Transverse colon (tissue), 4 donors: ENCODE measurements at regions not wholly inside any gene's neighbourhood (a gene's known extent, or its start where the extent isn't known, plus 50 kb on each side); places are given as distances from the start of the nearest gene placed in this dataset.

Source experiments
- DNase-seq: peaks from one replicate; pipeline ENCODE4 v3.0.0-alpha.2; 2019
- H3K27ac ChIP-seq, 4 donors: fragments of 200-600 bp; sonication (generic); 2 replicates each; pipeline ENCODE4 v1.5.1; 2016 to 2018; ENCODE audit warnings: inconsistent platforms in 4 of 4
- H3K27me3 ChIP-seq: fragments of 200-600 bp; sonication (generic); 2 replicates; pipeline ENCODE4 v1.5.1; 2017; ENCODE audit warnings: inconsistent platforms
- H3K36me3 ChIP-seq, 4 donors: fragments of 200-600 bp; sonication (generic); 2 replicates each; pipeline ENCODE4 v1.5.1; 2017 to 2019; ENCODE audit warnings: inconsistent platforms in 4 of 4
- H3K4me1 ChIP-seq, 4 donors: fragments of 200-600 bp; sonication (generic); 2 replicates each; pipeline ENCODE4 v1.5.1; 2017 to 2020; ENCODE audit warnings: inconsistent platforms in 4 of 4
- H3K4me3 ChIP-seq, 4 donors: fragments of 200-600 bp; sonication (generic); 1 replicate in 1 of 4; 2 replicates in 3 of 4; pipeline versions ENCODE4 v1.5.1 to v1.6.1; 2017 to 2019; ENCODE audit warnings: inconsistent platforms in 4 of 4
- H3K9me3 ChIP-seq, 2 donors: fragments of 200-600 bp; sonication (generic); 2 replicates each; pipeline ENCODE4 v1.5.1; 2017 to 2019; ENCODE audit warnings: inconsistent platforms in 2 of 2
- CTCF ChIP-seq, 5 experiments: fragments of 200-600 bp in 3 of 5; fragments of 450-650 bp in 2 of 5; sonication (generic) in 3 of 5; IDR thresholded peaks; 1 replicate in 2 of 5; 2 replicates in 3 of 5; pipeline ENCODE4 v1.5.1; 2016 to 2017; ENCODE audit warnings: antibody characterized with exemption in 5 of 5, inconsistent platforms in 3 of 5, mild to moderate bottlenecking in 2 of 5, moderate library complexity in 1 of 5
- EP300 ChIP-seq: sonication (generic); formaldehyde crosslinking; IDR thresholded peaks from one replicate; pipeline ENCODE4 v1.6.1; 2017; ENCODE audit warnings: antibody characterized with exemption, low read depth
- POLR2A ChIP-seq: fragments of 450-650 bp; IDR thresholded peaks from one replicate; pipeline ENCODE4 v1.6.1; 2016; ENCODE audit warnings: antibody characterized with exemption, mild to moderate bottlenecking, moderate library complexity
- POLR2AphosphoS5 ChIP-seq, 3 donors: sonication (generic); formaldehyde crosslinking; IDR thresholded peaks; one replicate each; pipeline ENCODE4 v1.6.1; 2016; ENCODE audit warnings: antibody characterized with exemption in 3 of 3
- whole genome bisulfite sequencing, 2 donors: methylation state at CpG; one replicate each; pipeline ENCODE4 v1.1.5; 2018; ENCODE audit warnings: low coverage in 1 of 2; 5-methylcytosine and 5-hydroxymethylcytosine counted together
- in situ Hi-C, 4 donors: fragments of 200-750 bp; cut with MboI; loops; one replicate each; pipeline versions ENCODE4 v1.15.0 to v1.15.1; 2017; ENCODE audit warnings: low sequenced_read_pairs in 3 of 4, low pct_ligation_motif_present in 1 of 4, low pct_unique_long_range_greater_than_20kb in 1 of 4
- intact Hi-C: fragments of 100-400 bp; cut with DNase I; formaldehyde crosslinking; loops from one replicate; pipeline ENCODE4 v1.15.1; 2023; ENCODE audit warnings: low total_unique reads

- Histone ChIP-seq H3K4me3 (no peak overlapping the region), H3K27ac (no peak overlapping the region), H3K36me3 (no peaks in the 10 kb centered on the region), H3K4me1 (no peaks in the 10 kb centered on the region), H3K9me3 (no peaks in the 10 kb centered on the region), H3K27me3 (no peaks in the 10 kb centered on the region)
- intact Hi-C loops, result no loop called here
- in situ Hi-C loops, result no loop called here
- DNase-seq, result no peak
- TF ChIP-seq POLR2A, result no peak
- TF ChIP-seq EP300, result no peak
- TF ChIP-seq POLR2AphosphoS5 (IDR thresholded peaks at IDR 0.05), result no peak
- no peak for TF ChIP-seq CTCF (IDR thresholded peaks at IDR 0.05)
- 51 to 59% methylated on average over 3 to 4 of the region's 4 CpGs for WGBS, 2 donors
Measured at GRCh38 chr5:107155707-107156106, 515.0 kb downstream of the EFNA5 start.

- H3K36me3 ChIP-seq, result no peaks in the 10 kb centered on the region
- H3K27me3 ChIP-seq, result no peaks in the 10 kb centered on the region
- TF ChIP-seq POLR2A, result no peak
- no peaks in the 10 kb centered on the region for H3K9me3 ChIP-seq
- 87 to 90% methylated on average over 3 to 6 of the region's 6 CpGs for WGBS, 2 donors
- H3K27ac ChIP-seq, result no peak overlapping the region
- H3K4me1 ChIP-seq, result no peaks in the 10 kb centered on the region
- in situ Hi-C loops, result no loop called here
- DNase-seq, result no peak
- intact Hi-C loops, result no loop called here
- H3K4me3 ChIP-seq, result no peak overlapping the region
Measured at GRCh38 chr5:107154593-107154992, 516.1 kb downstream of the EFNA5 start.

GRCh38 chr5:107153283-107153682 is 517.5 kb downstream of the EFNA5 start:
- DNase-seq, result no peak
- 37 to 42% methylated on average over 2 of the region's 2 CpGs for WGBS, 2 donors
- no peaks in the 10 kb centered on the region for H3K36me3 ChIP-seq
- no peaks in the 10 kb centered on the region for H3K9me3 ChIP-seq
- in situ Hi-C loops, result no loop called here
- no peak overlapping the region for H3K27ac ChIP-seq
- intact Hi-C loops, result no loop called here
- no peak overlapping the region for H3K4me3 ChIP-seq
- H3K27me3 ChIP-seq, result no peaks in the 10 kb centered on the region
- H3K4me1 ChIP-seq, result no peaks in the 10 kb centered on the region
- TF ChIP-seq CTCF (IDR thresholded peaks at IDR 0.05) (no peak), POLR2A (no peak), EP300 (no peak), POLR2AphosphoS5 (IDR thresholded peaks at IDR 0.05) (no peak)

GRCh38 chr5:107149243-107150005 is 521.3 kb downstream of the EFNA5 start:
- intact Hi-C loops (no loop called here), in situ Hi-C loops (no loop called here)
- no peak overlapping the region for H3K4me3 ChIP-seq
- H3K4me1 ChIP-seq, result no peaks in the 10 kb centered on the region
- TF ChIP-seq CTCF (IDR thresholded peaks at IDR 0.05) (no peak), POLR2AphosphoS5 (IDR thresholded peaks at IDR 0.05) (no peak), POLR2A (no peak), EP300 (no peak)
- 44 to 50% methylated on average over 3 of the region's 3 CpGs for WGBS, 2 donors
- DNase-seq, result no peak
- no peak overlapping the region for H3K27ac ChIP-seq
- no peaks in the 10 kb centered on the region for H3K36me3 ChIP-seq
- H3K27me3 ChIP-seq, result no peaks in the 10 kb centered on the region
- no peaks in the 10 kb centered on the region for H3K9me3 ChIP-seq

GRCh38 chr5:107147589-107147988 is 523.1 kb downstream of the EFNA5 start:
- intact Hi-C loops (no loop called here), in situ Hi-C loops (no loop called here)
- no peak for DNase-seq
- no peaks in the 10 kb centered on the region for H3K27me3 ChIP-seq
- H3K9me3 ChIP-seq, result no peaks in the 10 kb centered on the region
- H3K27ac ChIP-seq, result no peak overlapping the region
- no peaks in the 10 kb centered on the region for H3K36me3 ChIP-seq
- no peak overlapping the region for H3K4me3 ChIP-seq
- no peaks in the 10 kb centered on the region for H3K4me1 ChIP-seq
- 50% methylated on average over 1 of the region's 1 CpG for WGBS, 2 donors
- TF ChIP-seq EP300, result no peak
- TF ChIP-seq CTCF (IDR thresholded peaks at IDR 0.05), result no peak
- no peak for TF ChIP-seq POLR2AphosphoS5 (IDR thresholded peaks at IDR 0.05)
- TF ChIP-seq POLR2A, result no peak
